KMS-11 (cell line): ENCODE measurements at regions not wholly inside any gene's neighbourhood (a gene's known extent, or its start where the extent isn't known, plus 50 kb on each side); places are given as distances from the start of the nearest gene placed in this dataset.

Experiments
- H2AFZ ChIP-seq: fragments of 200-600 bp; sonication (generic); 2 replicates; pipeline ENCODE4 v1.6.1; 2016; ENCODE audit warnings: antibody characterized with exemption, mixed run types, low read depth
- H3K27ac ChIP-seq: fragments of 200-600 bp; sonication (generic); 2 replicates; pipeline ENCODE4 v1.6.1; 2016; ENCODE audit warnings: mild to moderate bottlenecking, mixed run types
- H3K27me3 ChIP-seq: fragments of 200-600 bp; sonication (generic); 2 replicates; pipeline ENCODE4 v1.6.1; 2017; ENCODE audit warnings: mild to moderate bottlenecking, low read depth, mixed run types, moderate library complexity; ENCODE audit not compliant: insufficient read depth
- H3K36me3 ChIP-seq: fragments of 200-600 bp; sonication (generic); 2 replicates; pipeline ENCODE4 v1.6.1; 2017; ENCODE audit warnings: mild to moderate bottlenecking, mixed run types; ENCODE audit not compliant: insufficient read depth
- H3K4me1 ChIP-seq: fragments of 200-600 bp; sonication (generic); 2 replicates; pipeline ENCODE4 v1.6.1; 2016; ENCODE audit warnings: mild to moderate bottlenecking, low read depth, mixed run types; ENCODE audit not compliant: poor library complexity, severe bottlenecking
- H3K4me2 ChIP-seq: fragments of 200-600 bp; sonication (generic); 2 replicates; pipeline ENCODE4 v1.7.0; 2016; ENCODE audit warnings: mild to moderate bottlenecking, mixed run types
- H3K4me3 ChIP-seq: fragments of 200-600 bp; sonication (generic); IDR thresholded peaks from 2 replicates; pipeline ENCODE4 v1.6.1; 2017; ENCODE audit warnings: low read depth, low read length, mixed read lengths; ENCODE audit not compliant: insufficient read depth
- H3K79me2 ChIP-seq: fragments of 200-600 bp; sonication (generic); 2 replicates; pipeline ENCODE4 v1.6.1; 2016; ENCODE audit warnings: low read depth, mixed run types; ENCODE audit not compliant: insufficient read depth
- H3K9ac ChIP-seq: fragments of 200-600 bp; sonication (generic); 2 replicates; pipeline ENCODE4 v1.6.1; 2016; ENCODE audit warnings: mild to moderate bottlenecking, mixed run types
- H4K20me1 ChIP-seq: fragments of 200-600 bp; sonication (generic); 2 replicates; pipeline ENCODE4 v1.6.1; 2016; ENCODE audit warnings: mild to moderate bottlenecking, mixed run types; ENCODE audit not compliant: insufficient read depth
- TF ChIP-seq, protein P1 (sequence below): fragments of 200-600 bp; sonication (generic); conservative IDR thresholded peaks from 2 replicates; pipeline ENCODE4 v1.6.1; 2017; ENCODE audit warnings: low read depth, mild to moderate bottlenecking, antibody characterized with exemption, low read length, moderate library complexity, mixed read lengths

GRCh38 chr7:22879280-22879679, 56.6 kb upstream of the TOMM7 start:
- no peaks in the 10 kb centered on the region for H3K4me1 ChIP-seq
- TF ChIP-seq, protein P1, sequence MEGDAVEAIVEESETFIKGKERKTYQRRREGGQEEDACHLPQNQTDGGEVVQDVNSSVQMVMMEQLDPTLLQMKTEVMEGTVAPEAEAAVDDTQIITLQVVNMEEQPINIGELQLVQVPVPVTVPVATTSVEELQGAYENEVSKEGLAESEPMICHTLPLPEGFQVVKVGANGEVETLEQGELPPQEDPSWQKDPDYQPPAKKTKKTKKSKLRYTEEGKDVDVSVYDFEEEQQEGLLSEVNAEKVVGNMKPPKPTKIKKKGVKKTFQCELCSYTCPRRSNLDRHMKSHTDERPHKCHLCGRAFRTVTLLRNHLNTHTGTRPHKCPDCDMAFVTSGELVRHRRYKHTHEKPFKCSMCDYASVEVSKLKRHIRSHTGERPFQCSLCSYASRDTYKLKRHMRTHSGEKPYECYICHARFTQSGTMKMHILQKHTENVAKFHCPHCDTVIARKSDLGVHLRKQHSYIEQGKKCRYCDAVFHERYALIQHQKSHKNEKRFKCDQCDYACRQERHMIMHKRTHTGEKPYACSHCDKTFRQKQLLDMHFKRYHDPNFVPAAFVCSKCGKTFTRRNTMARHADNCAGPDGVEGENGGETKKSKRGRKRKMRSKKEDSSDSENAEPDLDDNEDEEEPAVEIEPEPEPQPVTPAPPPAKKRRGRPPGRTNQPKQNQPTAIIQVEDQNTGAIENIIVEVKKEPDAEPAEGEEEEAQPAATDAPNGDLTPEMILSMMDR = no peak
- H3K9ac ChIP-seq = no peak overlapping the region
- no peak overlapping the region for H3K4me3 ChIP-seq
- no peaks in the 10 kb centered on the region for H3K27me3 ChIP-seq
- no peak overlapping the region for H3K4me2 ChIP-seq
- H4K20me1 ChIP-seq = no peaks in the 10 kb centered on the region
- no peak overlapping the region for H3K27ac ChIP-seq
- H2AFZ ChIP-seq = no peak overlapping the region
- no peaks in the 10 kb centered on the region for H3K79me2 ChIP-seq
- no peaks in the 10 kb centered on the region for H3K36me3 ChIP-seq

- Histone ChIP-seq H3K36me3 (no peaks in the 10 kb centered on the region), H3K79me2 (no peaks in the 10 kb centered on the region), H3K9ac (no peak overlapping the region), H3K27me3 (no peaks in the 10 kb centered on the region), H3K4me1 (peaks cover 6% of the 10 kb centered on the region), H4K20me1 (no peaks in the 10 kb centered on the region), H3K4me3 (no peak overlapping the region), H2AFZ (no peak overlapping the region), H3K4me2 (no peak overlapping the region), H3K27ac (no peak overlapping the region)
- TF ChIP-seq, protein P1 = no peak
Measured at GRCh38 chr7:22876986-22877729, 54.5 kb upstream of the TOMM7 start.

DNA sequence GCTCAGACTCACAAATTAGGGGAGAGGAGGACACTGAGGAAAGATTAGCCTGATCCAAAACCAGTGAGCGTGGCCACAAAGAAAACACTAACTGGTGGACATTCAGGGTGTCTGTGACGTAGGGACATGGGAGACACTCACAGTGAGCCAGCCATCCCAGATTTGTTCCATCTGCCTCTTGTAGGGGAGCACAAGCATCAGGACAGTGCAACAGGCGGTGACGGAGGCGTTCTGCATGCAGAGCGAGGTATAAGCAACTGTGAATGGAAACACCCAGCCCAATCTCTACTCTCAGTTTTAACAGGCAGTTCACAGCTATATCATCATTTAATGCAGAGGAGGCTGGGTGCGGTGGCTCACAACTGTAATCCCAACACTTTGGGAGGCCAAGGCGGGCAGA, 52.8 kb upstream of the TOMM7 start:
- Histone ChIP-seq H3K27me3 (no peaks in the 10 kb centered on the region), H3K4me3 (no peak overlapping the region), H3K4me1 (peaks cover 6% of the 10 kb centered on the region), H3K9ac (no peak overlapping the region), H2AFZ (no peak overlapping the region), H3K36me3 (no peaks in the 10 kb centered on the region), H3K27ac (no peak overlapping the region), H4K20me1 (no peaks in the 10 kb centered on the region), H3K4me2 (no peak overlapping the region), H3K79me2 (no peaks in the 10 kb centered on the region)
- TF ChIP-seq, protein P1 = no peak

- H4K20me1 ChIP-seq = no peaks in the 10 kb centered on the region
- no peaks in the 10 kb centered on the region for H3K27me3 ChIP-seq
- no peak overlapping the region for H3K9ac ChIP-seq
Measured at GRCh38 chr7:22874904-22875303, 52.3 kb upstream of the TOMM7 start.

More at GRCh38 chr7:22874904-22875303, 52.3 kb upstream of the TOMM7 start:
- Histone ChIP-seq H3K4me1 (peaks cover 6% of the 10 kb centered on the region), H3K4me3 (no peak overlapping the region), H3K79me2 (no peaks in the 10 kb centered on the region), H3K36me3 (no peaks in the 10 kb centered on the region), H3K4me2 (no peak overlapping the region), H3K27ac (no peak overlapping the region), H2AFZ (no peak overlapping the region)
- TF ChIP-seq, protein P1 = no peak
